GM19372 (cell line): ENCODE measurements at regions not wholly inside any gene's neighbourhood (a gene's known extent, or its start where the extent isn't known, plus 50 kb on each side); places are given as distances from the start of the nearest gene placed in this dataset.
"Not testable (repeated sequence)": the region's sequence is repeated elsewhere in the genome, so short reads cannot be mapped to it uniquely, and the experiment has no call there.

Source experiments
- ATAC-seq: cut with Tn5 transposase; IDR thresholded peaks from one replicate; pipeline ENCODE4 v1.9.1; 2021; ENCODE audit warnings: mild to moderate bottlenecking, low read depth, moderate library complexity; ENCODE audit not compliant: unreplicated experiment

DNA sequence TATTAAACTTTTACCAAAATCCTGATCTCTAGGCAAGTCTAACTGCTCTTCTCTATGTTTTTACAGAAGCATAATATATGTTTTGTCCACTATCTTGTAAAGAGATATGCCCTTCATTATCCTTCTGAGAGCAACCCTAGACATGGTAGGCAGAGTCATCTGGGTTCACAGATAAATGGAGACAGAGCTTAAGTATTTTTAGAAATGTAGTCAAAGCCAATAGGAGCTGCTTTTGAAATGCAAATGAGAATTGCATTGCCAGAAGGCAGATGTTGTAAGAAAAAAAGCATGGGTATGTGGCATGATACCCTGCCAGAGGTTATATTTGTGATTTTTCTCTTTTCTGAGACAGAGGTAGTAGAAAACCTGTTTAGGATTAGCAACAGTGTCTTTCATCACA lies 964.8 kb downstream of the SORCS3 start:
- ATAC-seq, result no peak

DNA sequence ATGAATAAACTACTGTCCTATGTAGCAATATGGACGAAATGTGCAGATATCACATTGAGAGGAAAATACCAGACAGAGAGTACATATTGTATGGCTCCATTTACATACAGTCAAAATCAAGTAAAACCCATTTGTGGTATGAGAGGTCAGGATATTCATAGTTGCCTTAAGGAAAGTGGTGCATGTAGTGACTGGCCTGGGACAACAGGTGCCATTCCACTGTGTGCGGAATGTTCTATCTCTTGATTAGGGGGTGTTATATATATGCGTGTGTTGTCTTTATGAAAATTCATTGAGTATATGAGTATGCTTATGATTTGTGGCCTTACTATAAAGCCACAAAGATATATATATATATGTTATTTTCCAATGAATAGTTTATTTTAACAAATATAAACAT lies 964.0 kb downstream of the SORCS3 start:
- no peak for ATAC-seq

DNA sequence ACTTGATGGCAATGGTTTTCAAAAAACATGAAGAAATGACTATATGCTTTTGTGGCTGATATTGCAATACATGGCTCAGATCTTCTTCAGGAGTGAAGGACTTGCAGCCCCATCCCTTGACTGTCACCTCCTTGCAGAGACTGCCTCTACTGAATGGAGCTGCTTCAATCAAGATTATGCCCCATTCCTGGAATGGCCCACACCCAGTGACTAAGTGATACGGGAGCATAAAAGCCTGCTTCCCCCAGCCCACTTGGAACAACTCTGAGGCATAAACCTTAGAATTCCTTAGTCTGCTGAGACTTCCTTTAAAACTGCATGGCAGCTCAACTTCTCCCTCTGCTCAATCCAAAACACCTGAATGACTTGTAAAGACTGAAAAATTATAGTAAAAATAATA lies 957.1 kb downstream of the SORCS3 start:
- no peak for ATAC-seq

DNA sequence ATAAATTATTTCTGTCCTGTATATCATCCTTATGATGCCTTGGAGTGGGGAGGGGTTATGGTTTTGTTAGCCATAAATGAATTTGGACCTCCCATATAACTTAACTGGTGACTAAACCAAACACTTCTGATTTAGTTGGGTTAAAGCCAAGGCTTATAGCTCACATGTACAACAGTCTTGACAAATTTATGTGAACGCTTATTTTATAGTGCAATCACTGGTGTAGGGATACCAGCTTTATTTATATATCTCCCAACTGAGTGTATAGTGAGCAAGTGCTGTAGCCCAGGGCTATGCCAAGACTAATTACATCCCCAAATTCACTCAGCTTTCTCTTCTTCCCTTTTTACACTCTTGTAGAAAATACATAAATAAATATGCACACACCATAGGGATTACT lies 956.2 kb downstream of the SORCS3 start:
- no peak for ATAC-seq

DNA sequence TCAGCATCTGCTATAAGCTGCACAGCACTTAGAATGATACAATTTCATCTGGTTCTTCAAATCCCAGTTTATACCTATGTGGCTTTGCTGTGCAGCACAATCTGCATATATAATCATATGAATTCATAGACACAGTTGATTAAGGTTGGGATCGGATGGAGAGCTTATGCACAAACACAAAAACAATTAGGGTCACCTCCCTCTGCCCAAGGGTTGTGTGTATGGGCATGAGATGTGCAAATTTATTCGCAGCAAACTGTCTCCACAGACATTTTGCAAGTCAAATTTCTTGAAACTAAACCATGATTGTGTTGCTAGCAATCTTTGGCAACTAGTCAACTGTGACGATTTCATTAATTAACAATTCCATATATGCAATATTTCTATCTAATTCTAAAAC lies 955.7 kb downstream of the SORCS3 start:
- no peak for ATAC-seq

DNA sequence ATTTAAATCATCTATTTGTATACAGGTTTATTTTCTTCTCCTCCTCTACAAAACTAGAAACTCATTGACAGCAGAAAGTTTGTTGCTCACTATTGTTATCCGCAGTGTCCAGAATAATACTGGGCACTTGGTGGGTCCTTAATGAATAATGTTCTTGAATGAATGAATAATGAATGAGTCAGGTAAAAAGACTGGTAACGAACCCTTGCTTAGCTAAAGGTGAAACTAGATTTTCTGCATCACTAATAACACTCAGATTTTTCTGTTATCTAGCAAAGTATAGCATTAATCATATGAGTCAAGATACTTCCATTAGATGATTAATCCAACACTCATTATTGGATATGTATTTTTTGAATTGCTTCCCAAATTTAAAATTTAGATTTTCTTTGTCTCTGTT lies 953.2 kb downstream of the SORCS3 start:
- ATAC-seq, result no peak

DNA sequence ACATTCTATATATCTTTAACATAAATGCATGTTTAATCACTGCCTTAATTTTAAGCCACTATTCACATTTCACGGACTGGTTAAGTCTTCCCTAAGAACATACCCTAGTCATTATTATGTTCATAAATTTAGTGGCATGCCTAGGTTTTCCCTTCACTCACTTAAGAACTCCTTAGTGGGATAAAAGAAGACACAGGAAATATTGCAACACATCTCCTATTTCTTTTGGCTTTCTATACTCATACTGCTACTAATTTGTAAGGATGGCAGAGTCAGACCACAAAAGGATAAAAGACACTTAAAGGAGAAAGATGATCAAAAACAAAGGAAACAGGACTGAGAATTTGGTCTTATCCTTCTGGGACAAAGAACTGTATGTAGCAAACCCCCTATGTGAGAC lies 951.4 kb downstream of the SORCS3 start:
- no peak for ATAC-seq

DNA sequence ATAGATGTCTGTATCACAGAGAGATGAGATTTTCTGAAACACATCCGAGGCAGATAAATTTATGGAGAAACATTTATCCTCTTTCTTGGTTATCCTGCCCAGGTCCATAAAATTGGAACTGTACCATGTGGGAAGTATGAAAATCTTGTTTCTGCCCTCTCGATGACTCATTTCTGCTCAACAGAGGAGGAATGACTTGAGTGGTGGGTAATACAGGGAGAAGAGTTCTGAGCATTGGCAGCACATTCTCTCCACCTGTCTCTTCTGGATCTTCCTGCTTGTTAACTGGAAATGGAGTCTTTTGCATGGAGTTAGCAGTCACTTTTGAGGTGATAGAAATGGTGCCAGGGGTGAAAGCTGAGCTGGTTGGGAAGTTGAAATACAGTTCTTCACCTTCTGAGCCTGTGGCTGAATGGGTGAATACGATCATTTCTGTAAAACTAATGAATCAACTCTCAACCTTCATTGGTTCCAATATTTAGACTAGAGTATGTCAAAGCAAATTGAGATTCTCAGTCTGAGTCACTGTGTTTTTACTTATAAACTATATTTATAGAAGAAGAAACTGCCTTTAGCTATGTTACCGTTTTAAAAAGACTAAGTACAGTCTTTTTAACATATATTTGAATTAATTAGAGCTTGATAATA lies 945.5 kb downstream of the SORCS3 start:
- no peak for ATAC-seq

DNA sequence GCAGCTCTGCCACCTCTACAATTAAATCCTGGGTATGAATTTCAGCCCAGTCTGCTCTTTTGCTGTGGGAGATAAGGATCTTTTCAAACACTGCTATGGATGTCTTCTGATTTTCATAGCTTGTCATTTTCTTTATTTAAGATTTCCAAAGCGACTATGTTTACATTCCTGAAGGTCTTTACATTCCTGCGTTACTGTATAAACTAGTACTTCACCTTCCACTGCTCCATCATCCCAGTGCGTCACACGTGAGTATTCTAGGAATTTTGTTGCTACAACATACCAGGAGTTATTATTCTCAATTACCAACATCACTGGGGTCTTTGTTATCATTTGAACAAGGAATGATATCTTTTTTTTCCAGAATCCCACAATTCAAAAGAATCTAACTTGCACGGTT lies 944.7 kb downstream of the SORCS3 start:
- ATAC-seq, result no peak

DNA sequence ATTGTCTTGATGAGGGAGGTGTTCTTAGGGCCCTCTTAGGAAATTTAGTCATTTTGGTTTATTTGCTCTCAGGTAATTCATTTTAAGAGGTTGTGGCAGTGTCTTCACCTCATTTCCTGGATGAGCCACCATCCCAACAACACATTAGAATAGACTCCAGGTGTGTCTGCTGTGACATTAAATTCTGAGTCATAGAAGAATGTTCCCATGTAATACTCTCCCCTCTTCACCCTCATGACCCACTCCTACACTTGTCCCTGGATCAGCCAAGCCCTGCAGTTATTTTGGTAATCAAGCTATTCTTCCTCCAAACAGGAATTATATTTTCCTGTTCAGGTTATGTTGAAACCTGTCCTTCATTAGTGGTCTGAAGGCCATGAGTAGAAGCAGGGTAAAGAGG lies 944.1 kb downstream of the SORCS3 start:
- no peak for ATAC-seq

DNA sequence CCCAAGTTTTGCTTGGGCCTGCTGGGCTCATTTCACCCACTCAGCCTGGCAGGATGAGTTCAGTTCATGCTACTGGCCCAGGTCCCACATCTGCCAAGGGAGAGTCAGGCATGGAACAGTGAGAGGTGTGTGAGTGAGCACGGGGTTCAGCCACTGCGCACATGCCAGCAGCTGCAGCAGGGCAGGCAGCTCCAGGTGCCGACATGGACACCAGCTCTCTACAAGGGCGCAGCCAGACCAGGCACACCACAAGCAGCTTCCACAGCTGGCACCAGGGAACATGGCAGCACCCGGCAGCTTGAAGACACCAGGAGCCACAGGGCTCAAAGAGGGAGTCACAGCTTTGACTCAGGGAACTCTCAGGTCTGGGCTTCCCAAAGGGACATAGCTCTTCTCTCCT lies 938.0 kb downstream of the SORCS3 start:
- ATAC-seq, result no peak

DNA sequence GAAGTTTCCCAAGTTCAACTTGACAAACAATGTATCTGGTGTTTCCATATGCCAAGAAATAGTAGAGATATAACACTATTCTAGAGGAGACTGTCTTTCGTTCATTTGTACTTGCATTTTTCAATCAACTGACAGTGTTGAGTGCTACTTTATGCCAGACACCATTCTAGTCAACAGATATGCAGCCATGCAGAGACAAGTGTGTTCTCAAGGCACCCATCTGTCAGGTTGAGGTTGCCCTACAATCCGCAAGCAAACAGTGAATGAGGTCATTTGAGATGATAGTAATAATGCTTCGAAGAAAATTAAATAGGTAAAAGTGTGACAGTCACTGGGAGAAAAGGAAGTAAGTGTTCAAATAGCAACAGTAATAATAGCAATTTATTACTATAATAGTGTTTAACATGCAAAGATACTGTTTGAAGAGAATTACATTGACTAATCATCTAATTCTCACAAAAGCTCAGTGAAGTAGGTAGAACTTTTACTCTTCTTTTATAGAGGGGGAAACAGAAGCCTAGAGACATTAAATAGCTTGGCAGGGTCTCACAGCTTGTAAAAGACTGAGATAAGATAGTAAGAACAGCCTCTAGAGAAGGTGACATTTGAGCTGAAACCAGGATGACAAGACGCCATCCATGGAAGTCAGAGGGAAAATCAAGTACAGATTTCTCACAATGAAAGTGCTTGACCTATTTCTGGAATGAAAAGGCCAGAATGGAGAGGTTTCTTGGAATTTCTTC lies 936.9 kb downstream of the SORCS3 start:
- no peak for ATAC-seq

DNA sequence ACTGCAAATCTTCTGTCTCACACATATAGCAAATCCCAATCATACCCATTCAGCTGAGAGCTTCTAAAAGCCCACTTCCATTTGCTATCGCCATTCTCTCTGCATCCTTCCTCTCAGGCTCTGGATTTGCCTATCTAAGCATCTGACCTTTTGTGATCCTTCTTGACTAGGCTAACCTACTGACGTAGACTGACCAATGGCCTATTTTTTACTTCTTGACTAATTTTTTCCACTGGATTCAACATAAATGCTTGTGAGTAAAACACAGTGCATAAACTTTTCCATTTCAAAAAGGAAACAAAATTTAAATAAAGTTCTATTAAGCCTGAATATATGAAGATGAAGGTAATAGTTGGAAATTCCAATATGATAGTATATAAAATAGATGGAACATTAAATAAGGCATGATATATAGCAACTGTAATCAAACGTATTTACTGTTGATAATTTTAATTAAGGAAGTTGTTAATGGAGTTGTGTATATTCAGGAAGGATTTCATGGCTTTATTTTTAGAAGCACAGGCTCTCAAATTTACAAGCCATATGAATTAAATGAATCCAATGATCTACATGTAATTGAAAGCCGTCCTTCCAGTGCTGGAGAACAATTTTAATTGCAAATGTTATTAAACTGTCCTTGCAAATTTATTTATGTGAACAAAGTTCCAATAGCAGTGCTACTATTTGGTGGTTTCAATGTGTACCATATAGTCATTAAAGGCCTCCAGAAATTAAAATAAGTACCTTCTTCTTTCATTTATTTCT lies 918.4 kb downstream of the SORCS3 start:
- no peak for ATAC-seq

DNA sequence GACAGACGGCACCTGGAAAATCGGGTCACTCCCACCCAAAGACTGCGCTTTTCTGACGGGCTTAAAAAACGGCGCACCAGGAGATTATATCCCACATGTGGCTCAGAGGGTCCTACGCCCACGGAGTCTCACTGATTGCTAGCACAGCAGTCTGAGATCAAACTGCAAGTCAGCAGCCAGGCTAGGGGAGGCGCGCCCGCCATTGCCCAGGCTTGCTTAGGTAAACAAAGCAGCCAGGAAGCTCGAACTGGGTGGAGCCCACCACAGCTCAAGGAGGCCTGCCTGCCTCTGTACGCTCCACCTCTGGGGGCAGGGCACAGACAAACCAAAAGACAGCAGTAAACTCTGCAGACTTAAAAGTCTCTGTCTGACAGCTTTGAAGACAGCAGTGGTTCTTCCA lies 909.4 kb downstream of the SORCS3 start:
- not testable (repeated sequence) for ATAC-seq

DNA sequence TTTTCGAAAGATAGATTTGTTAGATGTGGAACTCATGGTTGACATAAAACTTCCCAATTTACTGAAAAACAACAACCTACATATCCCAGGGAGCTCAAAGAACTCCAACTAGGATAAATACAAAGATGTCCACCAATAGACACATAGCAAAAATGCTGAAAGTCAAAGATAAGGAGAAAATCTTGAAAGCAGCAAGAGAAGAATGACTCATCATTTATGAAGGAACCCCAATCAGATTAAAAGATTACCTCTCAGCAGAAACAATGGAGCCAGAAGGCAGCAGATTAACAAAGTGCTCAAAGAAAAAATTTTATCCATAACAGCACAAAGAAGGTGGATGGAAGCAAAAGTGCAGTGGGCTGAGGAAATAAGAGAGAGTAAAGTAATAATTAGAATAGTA lies 908.6 kb downstream of the SORCS3 start:
- no peak for ATAC-seq

DNA sequence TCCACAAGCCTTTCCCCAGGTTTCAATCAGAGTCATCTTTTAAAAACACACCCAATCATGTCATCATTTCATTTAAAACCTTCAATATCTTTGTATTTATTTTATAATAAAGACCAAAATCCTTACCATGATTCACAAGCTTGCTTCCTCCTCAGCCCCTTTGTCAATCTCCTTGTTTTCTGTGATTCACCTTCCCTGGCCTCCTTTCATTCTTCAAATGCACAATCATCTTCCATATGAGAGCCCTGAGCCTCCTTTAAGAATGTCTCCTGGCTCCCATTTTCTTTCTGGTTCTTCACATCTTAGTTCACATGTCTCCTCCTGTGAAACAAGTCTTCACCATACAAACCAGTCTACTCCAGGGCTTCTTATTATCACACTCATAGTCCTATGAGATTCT lies 904.0 kb downstream of the SORCS3 start:
- ATAC-seq, result no peak

DNA sequence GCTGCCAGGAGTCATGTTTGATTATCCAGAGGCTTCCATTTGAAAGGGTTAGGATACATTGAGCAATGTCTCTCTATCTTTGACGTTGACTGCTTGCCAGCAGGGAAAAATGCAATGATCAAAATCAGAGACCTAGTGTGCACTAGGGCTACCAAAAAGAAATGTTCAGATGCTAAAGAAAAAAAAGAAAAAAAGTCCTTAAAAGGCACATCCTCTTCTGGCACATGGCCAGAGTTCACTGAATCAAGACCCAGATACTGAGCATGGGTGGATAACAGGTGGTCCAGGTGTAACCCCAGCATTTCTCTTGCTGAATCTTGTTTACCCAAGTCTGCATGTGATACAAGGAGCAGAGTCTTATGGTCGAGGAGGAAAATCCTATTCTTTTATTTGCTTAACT lies 899.3 kb downstream of the SORCS3 start:
- ATAC-seq, result no peak

DNA sequence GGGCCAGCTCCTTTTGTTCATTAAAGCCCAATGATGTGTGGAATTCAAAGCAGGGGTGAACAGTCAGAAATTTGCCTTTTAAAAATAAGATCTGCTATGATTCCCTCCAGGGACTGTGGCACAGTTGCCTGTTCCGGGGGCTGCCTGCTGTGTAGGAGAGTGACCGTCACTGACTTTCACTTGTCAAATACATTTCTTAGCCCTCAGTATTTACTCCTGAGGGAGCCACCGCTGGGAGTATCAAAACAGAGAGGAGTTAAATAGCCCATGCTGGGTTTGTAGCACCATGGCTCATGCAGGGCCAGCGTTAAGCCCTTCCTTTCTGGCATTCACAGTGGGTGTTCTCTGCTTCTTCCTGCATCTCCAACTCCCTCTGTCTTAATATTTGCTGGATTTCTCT lies 897.8 kb downstream of the SORCS3 start:
- ATAC-seq, result no peak

DNA sequence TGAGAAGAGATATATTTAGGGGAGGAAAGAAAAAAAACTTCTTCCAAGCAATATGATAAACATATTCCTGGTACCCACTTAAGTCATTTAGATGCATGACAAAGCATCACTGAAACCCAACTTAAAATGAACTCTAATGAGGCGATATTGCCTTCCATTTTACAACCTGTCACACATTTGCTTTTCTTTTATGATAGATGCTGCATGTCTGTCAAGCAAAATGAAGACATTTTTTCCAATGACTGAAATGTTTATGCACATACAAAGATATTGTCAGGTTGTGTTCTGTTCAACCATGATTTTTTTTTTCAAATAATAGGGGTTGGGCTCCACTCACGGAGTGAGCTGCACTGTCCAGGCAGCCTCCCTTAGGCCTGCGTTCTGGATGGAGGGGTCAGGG lies 894.4 kb downstream of the SORCS3 start:
- no peak for ATAC-seq

DNA sequence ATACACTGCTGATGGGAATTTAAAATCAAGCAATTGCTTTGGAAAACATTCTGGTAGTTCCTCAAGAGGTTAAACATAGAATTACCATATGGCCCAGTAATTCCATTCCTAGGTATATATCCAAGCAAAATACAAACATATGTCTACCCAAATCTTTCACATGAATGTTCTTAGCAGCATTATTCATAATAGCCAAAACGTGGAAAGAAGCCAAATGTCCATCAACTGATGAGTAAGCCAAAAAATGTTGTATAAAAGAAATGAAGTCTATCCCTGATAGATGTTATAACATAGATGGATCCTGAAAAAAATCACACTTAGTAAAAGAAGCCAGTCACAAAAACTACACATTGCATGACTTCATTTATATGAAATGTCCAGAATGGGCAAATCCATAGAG lies 893.0 kb downstream of the SORCS3 start:
- ATAC-seq, result no peak

DNA sequence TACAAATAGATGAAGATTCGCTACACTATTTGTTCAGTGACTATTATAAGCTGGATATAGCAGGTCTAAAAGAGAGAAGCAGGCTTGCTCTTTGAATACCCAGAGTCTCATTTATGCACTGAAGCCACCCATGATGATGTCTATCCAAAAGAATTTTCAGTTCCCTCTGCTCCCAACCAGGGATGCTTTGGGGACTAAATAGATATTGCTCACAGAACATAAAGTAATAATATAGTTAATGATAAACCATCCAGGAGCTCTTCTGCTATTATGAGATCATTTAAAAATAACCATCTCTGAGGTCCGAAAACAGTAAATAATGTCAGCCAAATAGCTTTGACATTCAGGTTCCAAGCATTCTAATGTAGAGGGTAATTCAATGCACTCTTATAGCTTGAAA lies 875.4 kb downstream of the SORCS3 start:
- ATAC-seq, result no peak

DNA sequence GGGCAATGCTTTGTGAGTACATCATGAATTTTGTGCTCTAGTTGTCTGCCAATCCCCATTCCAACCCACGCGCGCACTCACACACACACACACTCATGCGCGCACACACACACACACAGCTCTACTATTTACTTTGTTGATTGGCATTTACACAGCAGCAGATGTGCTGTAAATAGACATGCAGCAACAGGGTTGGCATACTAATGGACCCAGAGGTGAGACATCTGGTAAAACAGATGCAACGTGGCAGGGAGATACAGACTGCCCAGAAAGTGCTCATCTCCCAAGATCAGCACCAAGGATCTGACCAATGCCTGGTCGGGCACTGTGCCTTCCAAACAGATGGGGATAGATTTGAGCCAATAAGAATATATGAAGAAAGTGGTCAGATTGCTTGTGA lies 873.0 kb downstream of the SORCS3 start:
- no peak for ATAC-seq
